GM12891 (cell line): ENCODE measurements at regions not wholly inside any gene's neighbourhood (a gene's known extent, or its start where the extent isn't known, plus 50 kb on each side); places are given as distances from the start of the nearest gene placed in this dataset.

Source experiments
- PAX5 ChIP-seq: IDR thresholded peaks from 2 replicates; pipeline ENCODE4 v1.6.1; 2011; ENCODE audit warnings: low read length, moderate library complexity, mild to moderate bottlenecking; ENCODE audit not compliant: insufficient read depth, severe bottlenecking
- POLR2A ChIP-seq: IDR thresholded peaks from 2 replicates; pipeline ENCODE4 v1.6.1; 2011; ENCODE audit warnings: low read depth, low read length, control low read depth
- POLR2AphosphoS5 ChIP-seq: IDR thresholded peaks from 2 replicates; pipeline ENCODE4 v1.6.1; 2011; ENCODE audit warnings: low read depth, low read length, control low read depth

GRCh38 chr4:58507079-58507478, 1396.9 kb upstream of the IGFBP7 start:
- no peak for TF ChIP-seq POLR2A
- TF ChIP-seq POLR2AphosphoS5: no peak
- no peak for TF ChIP-seq PAX5
